Urothelium cell line (cell line): ENCODE measurements at regions not wholly inside any gene's neighbourhood (a gene's known extent, or its start where the extent isn't known, plus 50 kb on each side); places are given as distances from the start of the nearest gene placed in this dataset.
A peak's percentile ranks its signal among the peaks of the same experiment; 100 is the strongest.
"Not testable (repeated sequence)": the region's sequence is repeated elsewhere in the genome, so short reads cannot be mapped to it uniquely, and the experiment has no call there.

ENCODE experiments used
- DNase-seq: peaks from one replicate; pipeline ENCODE4 v3.0.0; 2011; ENCODE audit warnings: low spot score, mixed read lengths
- FAIRE-seq: peaks from 2 replicates; lab custom pipeline; 2011; peaks lifted over from hg19 to GRCh38; lab: Jason Lieb, UNC

DNA sequence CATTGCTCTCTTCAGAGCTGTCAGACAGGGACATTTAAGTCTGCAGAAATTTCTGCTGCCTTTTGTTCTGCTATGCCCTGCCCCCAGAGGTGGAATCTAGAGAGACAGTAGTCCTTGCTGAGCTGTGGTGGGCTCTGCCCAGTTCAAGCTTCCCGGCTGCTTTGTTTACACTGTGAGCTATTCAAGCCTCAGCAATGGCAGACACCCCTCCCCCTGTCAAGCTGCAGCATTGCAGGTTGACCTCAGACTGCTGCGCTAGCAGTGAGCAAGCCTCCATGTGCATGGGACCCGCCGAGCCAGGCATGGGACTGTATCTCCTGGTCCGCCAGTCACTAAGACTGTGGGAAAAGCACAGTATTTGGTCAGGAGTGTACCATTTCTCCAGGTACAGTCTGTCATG lies 53.6 kb upstream of the MAPK10 start:
- not testable (repeated sequence) for FAIRE-seq, DNase-seq

DNA sequence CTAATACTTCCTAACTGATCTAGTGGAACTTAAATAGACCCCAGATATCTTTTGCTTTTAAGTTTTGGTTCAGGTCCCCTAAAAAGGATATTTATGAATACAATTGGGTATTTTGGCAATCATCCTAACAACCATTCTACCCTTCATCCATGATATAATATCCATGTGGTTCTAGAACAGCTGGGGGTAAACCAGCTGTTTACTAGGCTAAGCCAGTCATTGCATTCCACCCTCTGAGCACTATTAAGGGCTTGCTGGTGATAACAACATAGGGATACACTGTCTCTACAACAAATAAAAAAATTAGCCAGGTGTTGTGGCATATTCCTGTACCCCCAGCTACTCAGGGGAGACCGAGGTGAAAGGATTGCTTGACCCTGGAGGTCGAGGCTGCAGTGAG lies 54.8 kb upstream of the MAPK10 start:
- FAIRE-seq (no peak), DNase-seq (no peak)

DNA sequence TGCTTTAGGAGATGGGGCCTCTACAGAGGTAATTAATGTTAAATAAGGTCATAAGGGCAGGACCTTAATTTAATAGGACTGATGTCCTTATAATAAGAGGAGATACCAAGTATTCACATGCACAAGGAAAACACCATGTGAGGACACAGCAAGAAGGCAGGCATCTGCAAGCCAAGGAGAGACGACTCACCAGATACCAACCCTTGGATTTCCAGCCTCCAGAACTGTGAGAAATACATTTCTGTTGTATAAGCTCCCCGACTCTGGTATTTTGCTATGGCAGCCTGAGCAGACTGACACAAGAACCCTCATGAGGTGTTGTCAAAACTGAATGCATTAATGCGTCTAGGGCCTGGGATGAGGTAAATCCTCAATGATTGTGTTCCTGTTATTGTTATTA lies 56.2 kb upstream of the MAPK10 start:
- FAIRE-seq: no peak
- no peak for DNase-seq

DNA sequence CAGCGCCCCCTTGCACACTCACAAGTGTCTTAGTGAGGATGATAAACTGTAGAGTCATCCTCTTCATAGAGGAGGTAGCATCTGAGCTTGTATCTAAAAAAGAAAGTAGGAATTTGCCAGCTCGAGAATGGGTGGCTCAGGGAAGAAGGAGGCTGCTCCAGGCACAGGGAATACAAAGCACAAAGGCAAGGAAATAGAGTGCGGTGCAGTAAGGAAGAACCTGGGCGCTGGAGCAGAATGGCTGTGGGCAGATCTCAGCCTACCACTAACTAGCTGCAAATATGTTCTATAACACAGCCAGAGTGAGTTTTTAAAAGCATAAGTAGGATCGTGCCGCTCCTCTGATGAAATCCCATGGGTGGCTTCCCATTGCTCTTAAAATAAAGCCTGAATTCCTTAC lies 61.6 kb upstream of the MAPK10 start:
- no peak for FAIRE-seq

DNA sequence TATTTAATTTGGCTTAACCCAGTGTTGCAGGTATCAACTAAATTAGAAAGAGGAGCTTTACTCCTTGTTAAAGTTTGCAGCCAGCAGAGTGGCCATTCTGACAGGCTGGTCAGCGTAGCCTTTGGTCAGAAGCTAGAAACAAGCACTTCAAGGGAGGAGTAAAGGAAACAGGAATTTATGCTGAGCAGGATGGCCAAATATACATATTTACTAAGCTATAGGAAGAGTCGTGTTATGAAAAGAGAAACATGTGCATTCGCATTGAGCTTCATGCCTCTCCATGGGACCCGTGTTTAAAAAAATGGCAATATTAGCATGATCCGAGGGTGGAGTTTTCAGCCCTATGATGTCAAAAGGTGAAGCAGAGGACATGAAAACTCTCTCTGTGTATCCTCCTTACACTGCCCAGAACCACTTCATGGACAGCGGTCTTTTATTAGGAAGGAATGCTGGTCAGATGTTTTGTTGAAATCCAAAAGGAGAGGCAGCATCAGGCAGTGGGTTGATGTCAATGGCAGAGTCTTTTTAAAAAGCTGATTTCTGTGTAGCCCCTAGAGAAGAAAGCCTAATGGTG lies 71.8 kb upstream of the MAPK10 start:
- DNase-seq (no peak), FAIRE-seq (no peak)

More for the DNA sequence above, 61.6 kb upstream of the MAPK10 start:
- no peak for DNase-seq

DNA sequence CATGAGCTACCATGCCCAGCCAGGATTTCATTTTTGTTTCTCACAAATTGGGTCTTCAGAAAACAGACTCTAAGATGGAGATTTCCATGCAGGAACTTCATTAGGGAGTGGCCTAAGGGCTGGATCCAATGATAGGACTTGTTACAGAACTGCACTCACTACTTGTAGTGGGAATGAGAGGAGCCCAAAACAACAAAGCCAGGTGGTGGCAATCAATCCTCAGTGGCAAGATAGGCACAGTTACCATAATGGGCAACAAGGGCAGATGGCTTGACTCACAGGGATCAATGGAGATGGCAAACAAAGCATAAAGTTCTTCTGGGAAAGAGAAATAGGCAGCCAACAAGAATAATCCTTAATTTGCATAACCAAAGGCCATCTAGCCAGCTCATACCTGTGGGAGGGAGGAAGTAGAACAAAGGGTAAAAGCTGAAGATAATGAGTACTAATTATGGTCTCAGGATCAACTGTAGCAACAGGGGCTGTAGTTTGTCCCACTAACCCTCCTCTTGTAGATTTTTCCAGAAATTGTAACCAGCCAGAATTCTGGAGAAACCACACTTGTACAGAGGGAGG lies 72.8 kb upstream of the MAPK10 start:
- DNase-seq: no peak
- no peak for FAIRE-seq

DNA sequence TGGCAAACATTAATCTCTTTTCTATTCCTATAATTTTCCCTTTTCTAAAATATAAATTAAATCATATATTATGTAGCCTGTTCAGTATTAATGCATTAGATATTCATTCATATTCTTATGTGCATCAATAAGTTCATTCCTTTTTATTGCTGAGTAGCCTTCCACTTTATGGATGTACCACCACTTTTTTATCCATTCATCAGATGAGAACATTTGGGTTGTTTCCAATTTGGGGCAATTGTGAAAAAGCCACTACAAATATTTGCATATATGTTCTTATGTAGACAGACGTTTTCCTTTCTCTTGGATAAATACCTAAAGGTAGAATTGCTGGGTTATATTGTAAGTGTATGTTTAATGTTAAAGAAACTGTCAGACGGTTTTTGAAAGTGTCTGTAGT lies 79.4 kb upstream of the MAPK10 start:
- no peak for FAIRE-seq
- DNase-seq: no peak

DNA sequence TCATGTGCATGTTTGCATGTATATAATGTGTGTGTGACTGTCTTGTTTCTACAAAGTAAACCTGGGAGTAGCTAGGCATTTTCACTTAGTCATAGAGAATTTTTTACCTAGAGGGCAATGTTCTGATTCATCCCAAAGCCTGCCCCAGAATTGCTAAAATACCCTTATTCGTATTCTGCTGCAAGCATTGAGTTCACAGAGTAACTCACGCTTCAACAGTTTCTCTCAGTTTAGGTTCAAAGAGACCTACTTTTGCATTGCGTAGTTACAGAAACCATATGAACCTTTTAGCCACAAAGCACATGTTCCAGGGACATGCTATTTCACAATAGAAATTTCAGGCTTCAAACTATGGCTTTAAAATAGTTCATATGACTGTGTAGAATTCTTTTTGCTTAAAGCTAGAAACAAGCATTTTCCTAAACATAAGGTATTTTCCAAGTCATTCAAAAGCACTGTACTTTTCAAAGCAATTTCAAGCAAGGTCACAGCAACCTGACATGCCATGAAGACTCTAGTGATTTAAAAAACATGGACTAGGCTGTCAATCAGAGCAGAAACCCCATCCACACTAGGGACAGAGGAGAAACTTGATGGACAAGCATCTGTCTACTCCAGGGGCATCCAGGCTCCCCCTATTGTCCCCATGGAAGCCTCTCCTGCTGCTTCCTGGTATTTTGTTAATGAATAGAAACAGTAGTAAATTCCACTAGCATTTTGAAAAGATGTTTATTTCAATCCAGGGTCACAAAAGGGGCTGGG lies 81.5 kb upstream of the MAPK10 start:
- no peak for FAIRE-seq

DNA sequence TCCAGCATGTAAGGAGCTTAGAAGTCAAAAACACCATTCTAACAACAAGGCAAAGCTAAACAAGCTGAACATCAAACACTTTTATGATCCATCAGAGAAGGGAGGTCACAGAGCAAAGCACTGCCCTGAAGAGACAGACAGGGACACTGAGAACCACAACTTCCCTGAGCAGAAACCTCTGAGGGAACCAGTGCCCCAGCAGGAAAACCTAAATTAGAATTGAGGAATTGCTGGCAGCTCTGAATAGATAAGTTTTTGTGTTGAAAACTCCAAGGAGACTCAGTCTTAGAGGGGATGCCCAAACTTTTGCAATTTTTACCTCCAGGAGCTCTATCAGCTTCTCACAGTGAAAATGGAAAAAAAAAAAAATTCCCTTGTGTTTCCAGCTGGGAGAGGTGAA lies 83.0 kb upstream of the MAPK10 start:
- DNase-seq: no peak
- no peak for FAIRE-seq

More for the DNA sequence above, 81.5 kb upstream of the MAPK10 start:
- no peak for DNase-seq

DNA sequence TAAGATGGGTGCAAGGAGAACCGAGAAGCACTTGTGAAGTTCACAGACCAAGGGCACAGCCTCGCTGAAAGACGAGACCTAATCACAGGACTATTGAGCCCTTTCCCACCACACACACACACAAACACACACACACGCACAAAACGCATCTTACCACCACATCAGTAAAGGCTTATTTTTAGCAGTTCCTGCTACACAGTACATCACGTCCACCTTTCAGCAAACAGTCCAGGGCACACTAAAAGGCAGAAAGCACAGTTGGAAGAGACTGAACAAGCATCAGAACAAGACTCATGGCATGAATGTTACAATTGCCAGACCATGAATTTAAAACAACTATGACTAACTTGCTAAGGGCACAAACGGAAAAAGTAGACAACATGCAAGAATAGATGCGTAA lies 83.6 kb upstream of the MAPK10 start:
- no peak for FAIRE-seq
- DNase-seq: no peak

DNA sequence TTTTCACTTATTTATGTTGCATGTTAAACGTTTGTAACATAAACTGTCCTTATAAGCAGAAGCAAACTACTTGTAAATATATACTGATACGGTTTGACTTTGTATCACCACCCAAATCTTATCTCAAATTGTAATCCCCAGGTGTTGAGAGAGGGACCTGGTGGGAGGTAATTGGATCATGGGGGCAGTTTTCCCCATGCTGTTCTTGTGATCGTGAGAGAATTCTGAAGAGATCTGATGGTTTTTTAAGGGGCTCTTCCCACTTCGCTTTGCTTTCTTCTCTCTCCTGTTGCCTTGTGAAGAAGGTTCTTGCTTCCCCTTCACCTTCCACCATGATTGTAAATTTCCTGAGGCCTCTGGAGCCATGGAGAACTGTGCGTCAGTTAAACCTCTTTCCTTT lies 87.1 kb upstream of the MAPK10 start:
- FAIRE-seq: no peak
- no peak for DNase-seq

DNA sequence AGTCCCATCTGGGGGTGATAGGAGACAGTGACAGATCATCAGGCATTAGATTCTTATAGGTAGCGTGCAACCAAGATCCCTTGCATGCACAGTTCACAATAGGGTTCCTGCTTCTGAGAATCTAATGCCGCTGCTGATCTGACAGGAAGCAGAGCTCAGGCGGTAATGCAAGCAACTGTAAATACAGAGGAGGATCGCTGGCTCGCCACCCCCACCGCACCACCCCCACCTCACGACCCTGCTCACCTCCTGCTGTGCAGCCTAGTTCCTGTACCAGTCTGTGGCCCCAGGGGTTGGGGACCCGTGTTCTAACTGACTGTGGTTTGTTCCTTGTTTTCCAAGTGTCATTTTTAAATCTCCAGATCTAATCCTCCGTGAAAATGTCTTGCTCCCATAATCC lies 89.0 kb upstream of the MAPK10 start:
- no peak for FAIRE-seq
- no peak for DNase-seq

DNA sequence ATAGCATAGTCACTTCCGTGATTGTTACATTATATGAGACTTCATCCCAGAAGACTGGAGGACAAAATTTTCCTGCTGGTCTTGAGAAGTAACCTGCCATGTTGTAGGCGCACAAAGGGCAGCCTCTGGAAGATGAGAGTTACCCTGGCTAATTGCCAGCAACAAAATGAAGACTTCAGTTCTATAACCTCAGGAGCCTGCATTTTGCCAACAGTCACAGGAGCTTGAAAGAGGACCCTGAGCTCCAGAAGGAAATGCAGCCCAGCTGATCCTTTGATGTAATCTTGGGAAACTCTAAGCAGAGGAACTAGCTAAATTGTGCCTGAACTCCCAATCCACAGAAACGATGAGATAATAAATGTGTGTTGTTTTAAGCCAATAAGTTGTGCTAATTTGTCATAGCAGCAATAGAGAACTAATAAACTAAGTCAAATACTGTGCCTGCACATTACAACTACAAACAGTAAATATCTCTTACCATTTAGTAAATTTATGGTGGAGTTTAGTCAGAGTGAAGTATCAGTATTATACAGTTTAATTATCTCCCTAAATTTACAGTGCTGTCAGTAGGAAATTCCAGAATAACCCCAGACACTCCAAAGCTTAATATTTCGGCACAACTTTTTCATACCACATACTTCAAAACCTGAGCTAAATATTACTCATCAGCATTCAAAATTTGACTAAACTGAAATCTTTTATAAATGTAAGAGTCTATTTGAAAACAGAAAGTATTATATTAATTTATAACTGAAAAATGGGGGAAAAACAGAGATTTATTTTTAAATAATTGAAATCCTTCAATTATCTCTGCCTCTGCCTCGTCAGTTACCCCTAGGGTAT lies 90.1 kb upstream of the MAPK10 start:
- DNase-seq: no peak
- FAIRE-seq: no peak

DNA sequence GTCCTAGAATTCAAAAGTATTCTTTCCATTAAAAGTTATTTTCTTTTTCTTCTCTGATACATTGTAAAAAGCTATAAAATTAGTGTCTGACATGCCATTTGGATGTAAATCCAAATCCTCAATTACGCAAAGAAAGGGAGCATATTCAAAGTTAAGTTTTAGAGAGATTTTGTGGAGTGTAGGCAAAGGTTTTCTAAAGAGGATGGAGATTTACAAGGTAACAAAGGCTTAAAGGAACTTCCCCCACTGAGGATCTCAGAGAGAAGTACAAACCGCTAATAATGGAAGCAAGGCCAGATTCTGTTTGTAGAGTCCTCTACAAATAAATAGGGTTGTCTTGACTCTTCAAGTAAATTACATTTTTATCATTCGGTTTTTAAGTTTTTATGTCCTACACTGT lies 91.0 kb upstream of the MAPK10 start:
- FAIRE-seq (no peak), DNase-seq (no peak)

DNA sequence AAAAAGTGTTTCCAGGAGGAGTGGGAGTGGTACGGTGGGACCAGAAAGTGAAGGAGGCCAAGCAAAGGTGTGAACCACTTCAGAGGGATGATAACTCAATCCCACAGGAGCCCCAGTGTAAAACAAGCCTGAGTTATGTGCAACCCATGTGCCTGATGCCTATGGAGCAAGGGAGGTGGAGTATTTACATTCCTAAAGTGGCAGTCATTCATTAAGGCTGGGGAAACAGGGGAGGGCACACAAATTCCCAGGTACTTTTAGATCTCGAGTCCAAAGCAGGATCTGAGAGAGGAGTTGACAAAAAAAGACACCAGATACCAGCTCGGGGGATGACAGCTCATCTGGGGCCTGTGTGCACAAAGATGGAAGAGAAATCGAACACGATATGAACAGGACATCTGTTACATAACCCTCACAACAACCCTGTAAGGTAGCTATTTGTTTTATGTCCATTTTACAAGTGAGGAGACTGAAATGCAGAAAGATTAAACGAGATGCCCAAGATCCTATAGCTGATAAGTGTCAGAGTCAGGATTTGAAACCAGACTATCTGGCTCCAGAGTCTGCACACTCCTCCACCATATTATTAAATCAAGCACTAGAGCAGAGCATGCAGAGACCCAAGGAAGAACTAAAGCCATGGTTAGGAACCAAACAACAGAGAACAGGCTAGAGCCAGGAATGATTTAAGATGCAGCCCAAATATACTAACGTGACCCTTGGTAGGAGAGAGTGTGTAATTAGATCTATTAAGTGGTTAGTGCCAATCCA lies 91.9 kb upstream of the MAPK10 start:
- peak; percentile 31 for DNase-seq
- no peak for FAIRE-seq

DNA sequence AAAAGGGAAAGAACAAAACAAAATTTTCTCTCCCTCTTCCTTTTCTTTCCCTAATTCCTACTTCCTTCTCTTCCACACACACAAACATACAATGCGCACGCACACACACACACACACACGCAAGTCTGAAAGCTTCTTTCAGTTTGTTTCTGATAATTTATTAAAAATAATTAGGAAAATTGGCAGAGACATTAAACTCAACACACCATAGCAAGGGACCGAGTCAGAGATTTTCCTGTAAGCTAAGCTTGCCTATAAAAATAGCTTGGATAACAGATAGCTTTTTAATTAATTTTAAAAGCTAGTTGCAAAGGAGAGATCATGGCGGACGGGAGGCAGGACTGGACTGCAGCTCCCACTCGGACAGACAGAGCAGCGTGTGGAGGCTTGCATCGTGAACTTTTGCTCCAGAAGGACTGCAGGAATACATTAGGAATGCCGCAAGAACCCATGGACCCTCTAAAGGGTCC lies 92.6 kb upstream of the MAPK10 start:
- FAIRE-seq: no peak
- no peak for DNase-seq

DNA sequence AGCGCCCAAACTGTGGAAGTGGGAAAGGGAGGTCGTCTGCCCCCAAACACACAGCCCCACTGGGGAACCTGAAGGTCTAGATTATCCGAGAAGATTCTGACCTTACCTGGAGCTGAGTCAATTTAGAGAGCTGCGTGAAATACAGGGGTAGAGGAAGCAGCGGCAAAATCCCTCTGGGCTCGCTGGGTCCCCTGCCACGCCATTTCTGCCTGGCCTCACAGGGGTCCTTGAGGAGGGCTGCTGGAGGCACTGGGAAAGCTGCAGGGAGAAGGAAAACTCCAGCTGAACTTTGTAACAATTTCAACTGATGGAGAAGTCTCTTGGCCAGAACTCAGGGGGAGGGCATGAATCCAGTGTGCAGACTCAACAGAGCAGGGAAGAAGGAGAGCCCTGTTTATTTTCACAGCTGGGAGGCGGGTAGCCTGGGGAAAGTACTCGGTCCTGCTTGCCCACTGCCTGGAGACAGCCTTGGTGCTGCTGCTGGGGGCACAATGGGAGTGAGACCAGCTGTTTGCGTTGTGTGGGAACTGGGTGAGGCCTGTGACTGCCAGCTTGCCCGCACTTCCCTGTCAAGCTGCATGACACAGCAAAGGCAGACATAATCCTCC lies 93.2 kb upstream of the MAPK10 start:
- FAIRE-seq (peak; percentile 17), DNase-seq (no peak)

DNA sequence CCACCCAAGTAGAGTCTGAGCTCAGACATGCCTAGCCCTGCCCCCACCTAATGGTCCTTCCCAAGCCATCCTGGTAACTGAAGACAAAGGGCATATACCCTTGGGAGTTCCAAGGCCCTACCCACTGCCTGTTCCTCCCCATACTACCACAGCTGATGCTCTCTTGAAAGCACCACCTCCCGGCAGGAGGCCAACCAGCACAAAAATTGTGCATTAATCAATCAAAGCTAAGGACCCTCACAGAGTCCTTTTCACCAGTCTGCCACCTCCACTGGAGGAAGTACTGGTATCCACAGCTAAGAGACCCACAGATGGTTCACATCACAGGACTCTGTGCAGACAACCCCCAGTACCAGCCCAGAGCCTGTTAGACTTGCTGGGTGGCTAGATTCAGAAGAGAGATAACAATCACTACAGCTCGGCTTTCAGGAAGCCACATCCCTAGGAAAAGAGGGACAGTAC lies 93.8 kb upstream of the MAPK10 start:
- FAIRE-seq, DNase-seq: not testable (repeated sequence)

DNA sequence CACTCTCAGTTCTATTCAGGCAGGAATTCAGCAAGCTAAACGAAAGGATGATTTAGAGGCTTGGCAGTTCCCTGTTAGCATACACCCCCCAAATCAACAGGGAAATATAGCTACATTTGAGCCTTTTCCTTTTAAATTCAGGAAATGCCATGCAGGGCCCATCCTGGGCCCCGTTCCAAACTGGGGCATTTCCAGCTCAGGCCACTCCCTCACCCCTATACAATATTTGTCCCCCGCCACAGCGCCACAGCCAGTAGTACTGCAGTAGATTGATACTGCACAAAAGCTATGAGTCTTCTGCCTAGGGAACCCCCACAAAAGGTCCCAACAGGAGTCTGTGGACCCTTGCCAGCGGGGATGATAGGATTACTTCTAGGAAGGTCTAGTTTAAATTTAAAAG lies 102.0 kb upstream of the MAPK10 start:
- FAIRE-seq: no peak
- DNase-seq: no peak

DNA sequence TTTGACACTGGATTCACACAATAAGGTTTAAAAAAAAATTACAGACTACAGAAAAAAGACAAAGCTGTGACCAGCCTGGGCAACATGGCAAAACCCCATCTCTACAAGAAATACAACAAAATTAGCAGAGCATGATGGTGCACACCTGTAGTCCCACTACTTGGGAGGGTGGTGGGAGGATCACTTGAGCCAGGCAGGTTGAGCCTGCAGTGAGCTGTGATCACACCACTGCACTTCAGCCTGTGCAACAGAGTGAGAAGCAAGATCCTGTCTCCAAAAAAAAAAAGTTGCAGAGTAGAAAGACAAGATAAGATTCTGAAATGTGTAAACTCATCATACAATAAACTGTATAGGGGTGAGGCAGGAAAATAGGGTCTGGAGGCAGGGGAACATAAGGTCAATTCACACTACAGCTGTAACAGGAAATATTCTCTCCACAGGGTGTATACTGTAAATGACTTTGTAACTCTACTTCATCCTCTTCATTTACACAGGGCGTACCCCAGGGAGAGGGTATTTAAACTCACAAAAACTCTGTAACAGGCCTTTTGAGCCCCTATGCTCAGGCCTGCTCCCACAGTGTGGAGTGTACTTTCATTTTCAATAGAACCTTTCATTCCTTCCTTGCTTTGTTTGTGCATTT lies 112.6 kb upstream of the MAPK10 start:
- DNase-seq (no peak), FAIRE-seq (no peak)
